Cardiac septum (tissue), 1 donor: ENCODE measurements at regions not wholly inside any gene's neighbourhood (a gene's known extent, or its start where the extent isn't known, plus 50 kb on each side); places are given as distances from the start of the nearest gene placed in this dataset.
"Not testable (repeated sequence)": the region's sequence is repeated elsewhere in the genome, so short reads cannot be mapped to it uniquely, and the experiment has no call there.

Experiments
- DNase-seq: peaks from one replicate; pipeline ENCODE4 v3.0.0-alpha.2; 2020; ENCODE audit warnings: low spot score
- intact Hi-C: fragments of 100-400 bp; cut with DNase I; formaldehyde crosslinking; loops from one replicate; pipeline ENCODE4 v1.14.0; 2022
- donor health status: DM: no; HTN: no; CAD: no.

GRCh38 chr16:63684149-63685101 is 1437.4 kb downstream of the CDH11 start:
- no peak for DNase-seq
- intact Hi-C loops: no loop called here

- intact Hi-C loops: no loop called here
- DNase-seq: no peak
Observed at GRCh38 chr16:63682844-63683243, 1439.0 kb downstream of the CDH11 start.

- no peak for DNase-seq
- intact Hi-C loops: no loop called here
Observed at GRCh38 chr16:63672493-63672892, 1449.4 kb downstream of the CDH11 start.

- intact Hi-C loops: no loop called here
- no peak for DNase-seq
Observed at GRCh38 chr16:63663155-63663554, 1458.7 kb downstream of the CDH11 start.

GRCh38 chr16:63655846-63656245 is 1466.0 kb downstream of the CDH11 start:
- intact Hi-C loops: no loop called here
- no peak for DNase-seq

GRCh38 chr16:63653044-63653839 is 1468.6 kb downstream of the CDH11 start:
- DNase-seq: no peak
- intact Hi-C loops: no loop called here

GRCh38 chr16:63652091-63652490 is 1469.8 kb downstream of the CDH11 start:
- no peak for DNase-seq
- intact Hi-C loops: no loop called here

GRCh38 chr16:63650550-63650949 is 1471.3 kb downstream of the CDH11 start:
- intact Hi-C loops: no loop called here

GRCh38 chr16:63633706-63634445 is 1488.0 kb downstream of the CDH11 start:
- DNase-seq, intact Hi-C loops: not testable (repeated sequence)

More at GRCh38 chr16:63650550-63650949, 1471.3 kb downstream of the CDH11 start:
- no peak for DNase-seq

- DNase-seq: no peak
- intact Hi-C loops: no loop called here
Observed at GRCh38 chr16:63629272-63629671, 1492.6 kb downstream of the CDH11 start.

- intact Hi-C loops: no loop called here
- DNase-seq: no peak
Observed at GRCh38 chr16:63628812-63629211, 1493.1 kb downstream of the CDH11 start.

GRCh38 chr16:63625126-63625525 is 1496.7 kb downstream of the CDH11 start:
- intact Hi-C loops: no loop called here
- DNase-seq: no peak

- no peak for DNase-seq
Observed at GRCh38 chr16:63623551-63624039, 1498.3 kb downstream of the CDH11 start.

GRCh38 chr16:63618896-63619485 is 1502.9 kb downstream of the CDH11 start:
- intact Hi-C loops: no loop called here
- DNase-seq: no peak

More at GRCh38 chr16:63623551-63624039, 1498.3 kb downstream of the CDH11 start:
- intact Hi-C loops: no loop called here

- DNase-seq: no peak
- intact Hi-C loops: no loop called here
Observed at GRCh38 chr16:63617990-63618763, 1503.7 kb downstream of the CDH11 start.

GRCh38 chr16:63617047-63617989 is 1504.5 kb downstream of the CDH11 start:
- intact Hi-C loops: no loop called here
- no peak for DNase-seq

GRCh38 chr16:63614429-63614828 is 1507.4 kb downstream of the CDH11 start:
- intact Hi-C loops: no loop called here
- no peak for DNase-seq
